GM19452 (cell line): ENCODE measurements at regions not wholly inside any gene's neighbourhood (a gene's known extent, or its start where the extent isn't known, plus 50 kb on each side); places are given as distances from the start of the nearest gene placed in this dataset.

Source experiments
- ATAC-seq: cut with Tn5 transposase; IDR thresholded peaks from one replicate; pipeline ENCODE4 v1.9.1; 2021; ENCODE audit not compliant: unreplicated experiment

DNA sequence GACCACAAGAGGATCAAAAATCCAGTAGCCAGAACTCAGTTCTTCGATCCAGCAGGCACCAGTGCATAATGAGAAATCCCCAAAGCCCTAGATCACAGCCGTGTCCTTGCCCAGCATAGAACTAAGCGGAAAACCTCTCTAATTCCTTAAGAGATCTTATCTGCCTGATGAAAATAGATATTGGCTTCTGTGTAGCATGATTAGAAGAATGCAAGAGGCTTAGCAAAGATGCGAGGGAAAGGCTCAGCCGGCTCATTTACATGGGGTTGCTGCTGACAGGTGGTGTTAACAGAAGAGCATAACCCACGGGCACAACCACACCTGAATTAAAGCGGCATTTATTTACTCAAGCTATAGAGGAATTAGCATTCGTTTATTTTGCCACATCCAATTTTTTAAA lies 400.0 kb upstream of the ADAMTS16 start:
- ATAC-seq: no peak

DNA sequence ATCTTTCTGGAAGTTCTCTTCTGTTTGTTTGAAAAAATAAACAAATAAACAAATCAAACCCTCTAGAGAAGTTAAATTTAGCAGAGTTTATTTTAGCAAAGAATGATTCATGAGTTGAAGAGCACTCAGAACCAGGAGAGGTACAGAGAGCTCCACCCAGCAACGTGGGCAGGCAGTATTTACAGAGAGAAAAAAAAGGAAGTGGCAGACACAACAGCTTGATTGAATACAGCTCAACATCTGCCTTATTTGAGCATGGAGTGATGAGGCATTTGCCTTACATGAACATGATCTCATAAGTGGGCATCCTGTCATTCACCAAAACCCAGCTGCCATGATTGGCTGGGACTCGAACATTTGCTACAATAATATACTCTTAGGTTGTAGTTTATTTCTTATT lies 381.6 kb upstream of the ADAMTS16 start:
- ATAC-seq: no peak

DNA sequence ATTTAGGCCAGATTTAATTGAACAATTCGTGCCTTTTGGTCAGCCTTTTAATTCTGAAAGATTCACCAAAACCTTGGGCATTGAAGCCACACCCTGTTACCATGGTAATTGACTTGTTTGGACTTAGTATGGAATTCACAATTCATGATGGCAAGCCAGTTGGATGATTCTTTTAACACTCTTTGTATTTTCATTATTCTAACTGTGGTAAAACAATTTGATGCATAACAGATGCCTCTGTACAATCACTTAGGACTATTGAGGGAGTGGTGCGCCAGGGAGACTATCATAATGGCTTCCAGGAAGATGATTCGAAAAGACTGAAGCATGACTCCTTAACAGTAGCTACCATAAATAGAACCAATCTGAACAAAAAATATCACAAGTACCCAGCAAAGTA lies 381.1 kb upstream of the ADAMTS16 start:
- no peak for ATAC-seq

DNA sequence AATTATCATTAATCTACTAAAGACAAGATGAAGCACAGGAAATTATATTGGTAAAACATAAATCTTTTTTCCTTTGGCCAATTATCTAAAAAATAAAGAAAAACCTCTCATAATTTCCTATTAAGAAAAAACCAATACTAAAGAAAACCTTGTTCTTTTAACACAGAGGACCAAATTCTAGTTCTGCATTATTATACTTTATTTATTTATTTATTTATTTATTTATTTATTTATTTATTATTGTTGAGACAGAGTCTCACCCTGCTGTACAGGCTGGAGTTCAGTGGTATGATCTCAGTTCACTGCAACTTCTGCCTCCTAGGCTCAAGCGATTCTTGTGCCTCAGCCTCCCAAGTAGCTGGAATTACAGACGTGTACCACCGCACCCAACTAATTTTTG lies 377.8 kb upstream of the ADAMTS16 start:
- ATAC-seq: no peak

DNA sequence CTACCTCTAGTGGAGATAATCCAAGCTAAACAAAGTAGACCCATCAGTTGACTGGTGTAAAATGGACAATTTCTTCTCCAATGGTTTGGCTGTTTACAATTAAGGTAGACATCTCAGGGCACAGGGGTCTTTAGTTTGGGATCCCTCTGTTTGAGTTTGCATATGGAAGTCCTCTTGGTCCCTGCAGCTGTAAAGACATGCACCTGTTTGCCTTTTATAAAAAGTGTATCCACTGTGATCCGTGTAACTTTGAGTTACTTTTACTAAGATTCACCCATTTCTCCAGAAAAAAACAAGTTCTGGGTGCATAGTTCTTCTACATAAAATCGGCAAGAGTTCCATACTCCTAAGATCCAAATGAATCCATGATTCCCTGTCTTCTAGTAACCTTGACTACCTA lies 374.7 kb upstream of the ADAMTS16 start:
- ATAC-seq: no peak

DNA sequence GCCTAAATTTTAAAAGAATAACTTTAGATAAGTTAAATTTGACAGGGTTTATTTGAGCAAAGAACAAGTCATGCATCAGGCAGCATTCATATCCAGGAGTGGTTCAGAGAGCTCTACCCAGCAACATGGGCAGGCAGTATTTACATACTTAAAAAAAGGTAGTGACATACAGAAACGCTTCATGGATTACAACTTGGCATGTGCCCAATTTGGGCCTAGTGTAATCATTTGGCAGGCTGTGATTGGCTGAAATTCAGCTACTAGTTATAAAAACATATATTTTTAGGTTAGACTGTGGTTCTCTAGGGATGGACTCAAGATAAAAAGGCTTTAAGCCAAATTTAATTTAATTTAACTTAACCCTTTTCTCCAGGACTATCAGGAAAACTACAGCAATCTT lies 374.0 kb upstream of the ADAMTS16 start:
- ATAC-seq: no peak

DNA sequence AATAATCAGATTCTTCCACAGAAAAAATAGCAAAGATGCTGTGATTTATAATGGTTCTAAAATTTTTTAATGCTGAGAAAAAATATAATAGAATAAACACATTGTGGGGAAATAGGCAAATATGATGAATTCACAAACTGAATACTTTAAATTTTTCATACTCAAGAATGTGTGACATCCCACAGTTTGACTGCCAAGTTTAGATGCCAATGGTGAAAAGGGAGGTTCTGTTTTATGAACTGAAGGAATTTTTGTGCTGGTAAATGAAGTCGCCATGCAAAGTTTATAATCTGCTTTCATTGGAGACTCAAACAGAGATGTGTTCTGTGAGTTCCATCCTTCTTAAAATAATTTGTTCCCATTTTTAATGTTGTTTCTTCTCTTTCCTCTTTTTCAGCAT lies 367.5 kb upstream of the ADAMTS16 start:
- ATAC-seq: no peak

DNA sequence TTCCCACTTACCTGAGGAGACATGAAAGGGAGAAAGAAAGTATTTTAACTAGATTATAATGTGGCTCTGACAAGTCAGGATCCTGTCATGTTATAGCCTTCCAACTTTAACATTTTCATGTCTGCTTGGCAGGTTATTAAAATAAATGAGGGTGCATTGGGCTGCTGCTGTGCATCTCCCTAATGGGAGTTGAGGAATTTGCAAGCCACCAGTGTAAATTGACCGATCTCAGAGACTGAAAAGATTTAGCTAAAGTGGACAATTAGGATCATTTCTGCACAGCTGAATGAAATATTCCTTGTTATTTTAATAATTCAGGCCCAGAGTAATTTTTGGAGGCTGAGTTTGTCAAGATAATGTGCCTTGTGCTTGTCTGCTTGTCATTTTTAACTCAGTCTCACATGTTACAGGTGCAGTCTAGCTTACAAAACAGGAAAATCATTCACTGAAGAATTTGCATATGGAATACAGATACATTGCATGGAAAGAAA lies 366.3 kb upstream of the ADAMTS16 start:
- ATAC-seq: no peak

DNA sequence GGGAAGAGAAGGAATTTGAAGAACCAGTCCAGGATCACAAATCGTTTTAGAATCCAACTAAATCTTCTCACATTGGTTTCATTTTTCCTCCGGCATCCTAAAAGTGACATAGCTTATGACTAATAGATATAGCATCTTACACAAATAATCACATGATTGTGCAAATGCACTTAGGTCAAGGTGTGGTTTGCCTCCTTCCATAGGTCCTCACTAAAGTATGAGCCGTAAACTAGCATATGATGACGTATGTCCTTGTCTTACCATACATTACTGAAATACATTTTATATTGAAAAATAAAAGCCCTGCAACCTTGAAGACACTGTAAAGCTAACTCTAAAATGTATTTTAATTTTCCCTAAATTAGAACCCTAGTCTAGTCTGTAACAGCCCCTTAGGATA lies 362.7 kb upstream of the ADAMTS16 start:
- ATAC-seq: no peak

DNA sequence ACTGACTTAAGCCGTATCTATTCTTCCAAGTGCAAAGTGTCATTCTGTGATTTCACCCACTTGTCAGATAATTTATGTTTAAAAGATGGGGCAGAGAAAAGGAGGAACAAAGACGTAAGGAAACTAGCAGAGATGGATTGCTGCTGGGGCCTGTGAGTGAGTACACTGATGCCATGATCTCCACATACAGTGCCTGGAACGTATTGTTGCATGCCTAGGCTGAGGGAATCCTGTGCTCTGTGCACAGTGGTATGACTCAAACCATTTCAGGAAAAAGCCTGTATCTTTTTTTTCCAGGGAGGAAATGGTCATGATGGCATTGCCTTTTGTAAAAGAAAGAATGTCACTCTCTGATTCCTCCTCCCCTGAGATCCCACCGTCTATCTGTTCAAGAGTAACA lies 359.5 kb upstream of the ADAMTS16 start:
- ATAC-seq: no peak

DNA sequence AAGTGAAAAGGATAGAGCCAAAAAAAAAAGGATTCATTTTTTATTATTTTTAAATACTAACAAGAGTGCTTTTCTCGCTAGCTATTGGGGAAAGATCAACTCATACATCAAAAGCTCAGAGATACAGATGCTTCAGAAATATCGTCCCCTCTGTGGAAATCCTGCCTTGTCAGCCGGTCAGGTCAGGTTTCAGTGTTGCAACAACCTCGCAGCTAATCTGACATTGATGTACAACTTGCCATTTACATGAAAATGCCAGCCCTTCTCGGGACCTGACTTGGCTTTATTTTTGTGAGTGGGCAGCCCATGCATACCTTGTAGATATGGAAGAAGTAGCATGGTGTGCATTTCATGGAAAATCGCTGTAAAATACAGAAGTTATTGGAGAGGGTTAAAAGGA lies 358.8 kb upstream of the ADAMTS16 start:
- no peak for ATAC-seq

DNA sequence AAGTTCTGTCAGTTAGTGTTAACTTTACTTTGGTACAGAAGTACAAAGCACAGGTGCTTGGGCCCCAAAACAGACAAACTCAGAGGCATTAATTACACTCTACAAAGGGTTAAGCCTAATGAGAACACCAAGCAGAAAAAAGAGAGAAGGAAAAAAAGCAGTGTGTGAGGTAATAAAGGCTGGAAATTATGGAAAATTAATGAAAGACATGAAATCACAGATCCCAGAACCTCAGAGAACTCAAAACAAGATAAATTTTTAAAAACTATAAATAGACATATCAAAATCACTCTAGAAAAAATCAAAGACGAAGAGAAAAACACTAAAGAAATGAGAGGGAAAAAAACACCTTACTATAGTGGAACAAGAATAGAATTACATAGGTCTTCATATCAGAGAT lies 354.2 kb upstream of the ADAMTS16 start:
- no peak for ATAC-seq

DNA sequence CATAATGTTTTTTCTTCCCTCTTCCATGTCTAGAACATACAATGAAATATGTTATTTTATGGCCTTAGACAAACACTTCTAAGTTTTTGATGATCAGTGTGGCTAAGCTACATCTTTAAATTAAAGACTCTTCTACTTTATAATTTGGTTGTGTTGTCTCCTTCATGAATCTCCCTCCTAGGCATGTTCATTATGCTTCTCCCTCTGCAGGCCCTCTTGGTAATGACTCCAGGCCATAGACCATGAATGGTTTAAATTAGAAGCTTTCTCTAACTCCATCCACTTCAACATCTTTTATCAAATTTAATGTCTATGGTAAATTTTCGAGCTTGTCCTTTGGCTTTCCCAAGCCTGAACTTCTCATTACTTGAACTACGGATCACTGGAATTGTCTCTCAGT lies 342.7 kb upstream of the ADAMTS16 start:
- no peak for ATAC-seq

DNA sequence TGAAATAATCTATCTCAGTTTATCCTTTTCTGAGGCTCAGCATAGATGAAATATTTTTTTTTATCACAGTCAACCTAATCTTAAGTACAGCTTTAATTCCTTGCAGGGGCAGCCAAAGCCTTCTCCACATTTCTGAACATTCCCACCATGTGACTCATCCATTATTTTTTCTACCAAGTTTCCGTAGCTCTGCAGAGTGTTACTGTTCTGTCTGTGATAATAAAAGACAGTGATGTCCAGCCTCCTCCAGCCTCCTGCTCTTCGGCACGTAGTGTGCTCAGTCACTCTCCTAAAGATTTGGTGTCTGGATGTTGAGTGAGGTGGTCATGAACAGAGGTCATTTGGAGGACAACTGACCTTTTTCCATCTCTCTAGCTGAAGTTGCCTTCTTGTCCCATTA lies 338.1 kb upstream of the ADAMTS16 start:
- no peak for ATAC-seq

DNA sequence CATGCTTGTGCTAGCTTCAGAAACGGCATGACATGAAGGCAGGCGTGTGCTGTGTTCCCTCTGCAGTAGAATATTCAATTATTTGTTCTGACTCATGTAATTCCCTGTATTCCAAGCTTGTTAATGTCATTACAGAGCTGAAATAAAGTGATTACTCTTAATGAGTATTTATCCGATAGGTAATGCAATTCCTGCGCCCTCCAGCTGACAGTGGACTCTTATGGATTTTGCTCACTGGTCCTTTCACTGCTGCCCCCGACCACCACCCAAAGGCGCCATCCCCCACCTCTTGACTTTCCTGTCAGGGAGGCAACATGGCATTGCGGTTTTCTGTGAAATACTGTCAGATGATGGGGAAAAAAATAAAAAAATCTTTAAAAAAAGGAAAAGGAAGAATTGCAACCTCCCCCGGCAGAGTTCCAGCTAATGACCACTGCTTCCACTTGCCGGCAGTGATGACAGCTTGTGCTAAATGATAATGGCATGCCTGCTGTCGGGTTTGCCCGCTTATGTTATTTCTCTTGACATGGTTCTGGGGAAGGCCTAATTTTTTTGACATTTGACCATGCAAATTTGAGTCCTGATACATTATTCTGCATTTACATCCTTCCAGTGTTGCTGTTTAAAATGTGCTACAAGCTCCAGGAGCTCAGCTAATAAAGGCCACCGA lies 335.3 kb upstream of the ADAMTS16 start:
- ATAC-seq: no peak

DNA sequence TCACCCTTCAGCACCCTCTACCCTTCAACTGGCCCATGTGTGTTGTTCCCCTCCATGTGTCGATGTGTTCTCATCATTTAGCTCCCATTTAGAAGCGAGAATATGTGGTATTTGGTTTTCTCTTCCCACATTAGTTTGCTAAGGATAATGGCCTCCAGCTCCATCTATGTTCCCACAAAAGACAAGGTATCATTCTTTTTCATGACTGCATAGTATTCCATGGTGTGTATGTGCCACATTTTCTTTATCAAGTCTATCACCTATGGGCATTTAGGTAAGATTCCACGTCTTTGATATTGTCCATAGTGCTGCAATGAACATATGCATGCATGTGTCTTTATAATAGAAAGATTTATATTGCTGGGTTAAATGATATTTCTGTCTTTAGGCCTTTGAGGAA lies 325.1 kb upstream of the ADAMTS16 start:
- ATAC-seq: no peak

DNA sequence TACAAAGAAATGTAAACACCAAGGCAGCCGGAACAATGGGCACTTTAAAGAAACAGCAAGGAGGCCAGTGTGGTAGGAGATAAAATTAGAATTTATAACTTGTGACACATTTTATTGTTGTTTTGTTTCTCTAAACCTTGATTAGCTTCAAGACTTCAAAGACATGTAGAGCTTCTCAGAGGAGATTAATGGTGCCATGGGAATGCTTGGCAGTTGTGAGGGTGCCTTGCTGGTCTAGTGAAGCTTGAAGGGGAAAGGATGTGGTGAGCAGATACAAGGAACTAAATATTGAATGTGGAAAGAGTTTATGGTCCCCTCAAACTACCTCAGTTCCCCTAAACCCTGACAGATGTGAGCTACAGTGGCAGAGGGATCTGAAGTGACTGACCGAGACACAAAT lies 322.4 kb upstream of the ADAMTS16 start:
- ATAC-seq: no peak

DNA sequence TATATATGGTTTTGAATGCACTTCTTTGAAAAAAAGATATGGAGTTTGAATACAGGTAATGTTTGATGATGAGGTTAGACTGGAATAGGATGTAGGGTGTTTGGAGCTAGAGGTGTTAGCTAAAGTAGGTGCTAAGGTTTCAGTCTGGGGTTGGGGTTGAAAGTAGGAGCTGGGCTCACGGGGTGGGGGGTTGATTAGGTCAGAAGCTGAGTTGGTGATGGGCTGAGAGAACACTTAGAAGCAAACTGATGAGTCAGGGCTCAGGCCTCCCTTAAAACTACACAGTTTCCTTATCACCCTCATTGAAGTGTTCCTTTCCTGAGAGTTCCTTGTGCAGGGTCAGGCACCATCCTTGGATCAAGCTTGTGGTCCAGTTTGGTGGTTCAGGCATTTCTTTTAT lies 308.8 kb upstream of the ADAMTS16 start:
- no peak for ATAC-seq

DNA sequence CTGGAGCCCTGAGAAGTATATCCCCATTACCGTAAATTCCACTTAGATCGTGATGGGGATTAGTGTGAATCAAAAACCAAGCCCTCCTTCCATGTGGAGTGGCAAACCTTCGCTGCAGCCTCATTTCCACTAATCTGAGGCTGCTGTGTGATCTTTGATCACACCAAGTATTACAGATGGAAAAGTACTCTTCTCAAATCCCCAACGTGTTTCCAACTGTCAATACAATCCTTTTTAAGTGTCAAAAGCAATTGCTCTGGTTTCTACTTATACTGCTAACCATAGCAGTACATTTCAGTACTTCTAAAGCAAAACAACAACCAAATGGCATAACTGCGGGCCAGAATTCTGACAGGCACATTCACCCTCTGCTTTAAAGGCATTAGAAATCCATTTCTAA lies 307.7 kb upstream of the ADAMTS16 start:
- ATAC-seq: no peak

DNA sequence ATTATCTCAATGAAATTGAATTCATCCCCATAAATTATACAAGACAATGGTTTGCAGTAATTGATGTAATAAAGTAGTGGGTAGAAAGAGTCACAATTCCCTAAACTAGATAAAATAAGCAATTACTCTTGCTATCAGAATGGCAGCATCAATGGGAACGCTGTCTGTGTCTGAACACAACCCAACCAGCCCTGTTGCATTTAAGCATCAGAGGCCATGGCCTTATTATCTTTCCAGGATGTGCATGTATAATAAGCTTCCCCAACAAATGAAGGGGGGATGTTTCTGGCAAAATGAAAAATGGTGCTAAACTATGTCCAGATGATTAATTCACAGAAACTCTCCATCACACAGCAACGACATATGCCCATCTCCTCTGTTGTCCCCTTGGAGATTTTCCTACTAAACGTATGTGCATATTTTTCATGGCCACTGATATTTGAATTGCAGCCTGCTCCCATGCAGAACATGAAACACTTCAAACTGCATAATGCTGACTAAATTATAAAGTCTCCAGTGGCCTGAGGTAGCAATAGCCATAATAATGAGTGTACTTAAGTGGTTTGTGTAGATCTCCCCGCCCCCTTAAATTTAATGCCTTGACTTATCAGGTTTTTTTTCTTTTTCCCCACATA lies 306.9 kb upstream of the ADAMTS16 start:
- ATAC-seq: no peak

DNA sequence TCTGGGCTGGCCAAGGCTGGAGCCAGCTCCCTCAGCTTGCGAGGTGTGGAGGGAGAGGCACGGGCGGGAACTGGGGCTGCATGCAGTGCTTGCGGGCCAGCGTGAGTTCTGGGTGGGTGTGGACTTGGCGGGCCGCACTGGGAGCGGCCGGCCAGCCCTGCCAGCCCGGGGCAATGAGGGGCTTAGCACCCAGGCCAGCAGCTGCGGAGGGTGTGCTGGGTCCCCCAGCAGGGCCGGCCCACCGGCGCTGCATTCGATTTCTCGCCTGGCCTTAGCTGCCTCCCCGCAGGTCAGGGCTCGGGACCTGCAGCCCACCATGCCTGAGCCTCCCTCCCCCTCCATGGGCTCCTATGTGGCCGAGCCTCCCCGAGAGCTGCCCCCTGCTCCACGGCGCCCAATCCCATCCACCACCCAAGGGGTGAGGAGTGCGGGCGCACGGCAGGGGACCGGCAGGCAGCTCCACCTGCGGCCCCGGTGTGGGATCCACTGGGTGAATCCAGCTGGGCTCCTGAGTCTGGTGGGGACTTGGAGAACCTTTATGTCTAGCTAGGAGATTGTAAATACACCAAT lies 302.6 kb upstream of the ADAMTS16 start:
- ATAC-seq: no peak

DNA sequence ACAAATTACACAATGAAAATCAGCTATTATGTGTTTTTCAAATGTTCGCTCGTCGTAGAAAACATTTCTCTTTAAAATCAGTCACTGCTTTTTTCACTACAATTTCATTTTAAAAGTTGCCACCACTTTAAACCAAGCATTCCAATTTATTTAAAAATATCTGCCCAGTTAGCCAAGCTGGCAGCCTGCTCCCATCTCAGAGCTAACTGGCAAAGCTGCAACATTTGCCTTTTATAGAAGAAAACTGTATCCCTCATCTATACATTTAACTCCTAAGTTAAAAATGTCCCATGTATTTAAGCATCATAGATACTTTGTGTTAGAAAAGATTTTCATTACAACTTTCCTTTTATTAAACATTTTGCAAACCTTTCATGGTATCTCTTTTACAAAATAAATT lies 294.9 kb upstream of the ADAMTS16 start:
- no peak for ATAC-seq

DNA sequence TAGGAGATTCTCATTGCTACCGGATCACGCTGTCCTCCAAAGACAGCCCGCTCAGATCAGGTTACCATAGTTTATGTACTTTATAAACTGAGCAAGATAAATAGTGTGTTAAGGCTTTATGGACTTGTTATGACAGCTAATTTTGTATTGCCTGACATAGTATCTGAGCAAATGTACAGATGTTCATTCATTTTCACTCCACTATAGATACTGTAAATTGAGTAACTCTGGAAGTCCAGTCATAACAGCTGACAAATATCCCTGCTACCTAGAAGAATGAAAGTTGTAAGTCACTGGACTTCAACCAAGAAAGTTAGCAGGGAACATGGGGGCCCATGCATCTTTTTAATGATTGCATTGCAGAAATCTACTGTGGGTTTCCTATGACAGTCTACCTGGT lies 292.4 kb upstream of the ADAMTS16 start:
- no peak for ATAC-seq
